ENCODE measurements at regions not wholly inside any gene's neighbourhood (a gene's known extent, or its start where the extent isn't known, plus 50 kb on each side); places are given as distances from the start of the nearest gene placed in this dataset.

- H3K36me3 ChIP-seq (ENCODE audit: low read depth, low read length) = no peaks in the 10 kb centered on the region
- intact Hi-C loops (cut with micrococcal nuclease) = no loop called here
- H3K4me3 ChIP-seq (ENCODE audit: low read length) = no peak overlapping the region
- ATAC-seq (no peak), DNase-seq (no peak)
- no TSS peak for BruUV-seq (replicated peaks)
- H3F3A ChIP-seq (ENCODE audit: low read length, unreplicated experiment) = no peaks in the 10 kb centered on the region
- H4K20me1 ChIP-seq (ENCODE audit: low read length) = no peaks in the 10 kb centered on the region
- no peak overlapping the region for H3K27ac ChIP-seq (ENCODE audit: low read length)
- no peak for TF ChIP-seq EZH2phosphoT487 (IDR thresholded peaks at IDR 0.05; ENCODE audit: borderline replicate concordance, low read length)
- TF ChIP-seq CTCF (conservative IDR thresholded peaks at IDR 0.05; ENCODE audit: low read depth, low read length) = no peak
- no peak for TF ChIP-seq EZH2 (IDR thresholded peaks at IDR 0.05; ENCODE audit: low read length, unreplicated experiment)
- H2AFZ ChIP-seq (ENCODE audit: low read length) = no peak overlapping the region
- ChIA-PET CTCF (interaction anchor here (0.6 kb wide), 2 partner anchors 187 to 1929 kb away, joined by 3 read pairs; no protein-coding TSS in a partner anchor), POLR2A (ENCODE audit: unreplicated experiment) (no interaction called here)
- H3K9me3 ChIP-seq (ENCODE audit: low read length) = no peaks in the 10 kb centered on the region
- no peaks in the 10 kb centered on the region for H3K9me2 ChIP-seq (replicated peaks; ENCODE audit: low read length)
- H3K4me1 ChIP-seq (ENCODE audit: insufficient read depth, low read length) = no peaks in the 10 kb centered on the region
- H3K4me2 ChIP-seq (ENCODE audit: low read length) = no peak overlapping the region
- no peaks in the 10 kb centered on the region for H3K79me2 ChIP-seq (ENCODE audit: low read length)
- peaks cover 6% of the 10 kb centered on the region; the same call in 1 of the 2 replicates for H3K27me3 ChIP-seq (ENCODE audit: low read length)
- no peak overlapping the region for H3K9ac ChIP-seq (ENCODE audit: low read length)
Observed at GRCh38 chr11:92881940-92882450, 87.5 kb upstream of the MTNR1B start.

GRCh38 chr11:92882828-92883611 is 86.4 kb upstream of the MTNR1B start:
- no peaks in the 10 kb centered on the region for H3F3A ChIP-seq (ENCODE audit: low read length, unreplicated experiment)
- no peaks in the 10 kb centered on the region for H3K4me1 ChIP-seq (ENCODE audit: insufficient read depth, low read length)
- H3K9ac ChIP-seq (ENCODE audit: low read length) = no peak overlapping the region
- CTCF ChIA-PET = interaction anchor here (0.6 kb wide), 1 partner anchor 1930 kb away, joined by 3 read pairs; no protein-coding TSS in a partner anchor
- H3K4me2 ChIP-seq (ENCODE audit: low read length) = no peak overlapping the region
- H3K9me3 ChIP-seq (ENCODE audit: low read length) = no peaks in the 10 kb centered on the region
- TF ChIP-seq EZH2 (IDR thresholded peaks at IDR 0.05; ENCODE audit: low read length, unreplicated experiment) = no peak
- TF ChIP-seq CTCF (conservative IDR thresholded peaks at IDR 0.05; ENCODE audit: low read depth, low read length) = no peak
- TF ChIP-seq EZH2phosphoT487 (IDR thresholded peaks at IDR 0.05; ENCODE audit: borderline replicate concordance, low read length) = no peak
- ATAC-seq (no peak), DNase-seq (no peak)
- H3K27me3 ChIP-seq (ENCODE audit: low read length) = peaks cover 6% of the 10 kb centered on the region; the same call in 1 of the 2 replicates
- no peaks in the 10 kb centered on the region for H3K79me2 ChIP-seq (ENCODE audit: low read length)
- no peak overlapping the region for H3K4me3 ChIP-seq (ENCODE audit: low read length)
- H3K27ac ChIP-seq (ENCODE audit: low read length) = no peak overlapping the region
- no peaks in the 10 kb centered on the region for H3K9me2 ChIP-seq (replicated peaks; ENCODE audit: low read length)
- no TSS peak for BruUV-seq (replicated peaks)
- H2AFZ ChIP-seq (ENCODE audit: low read length) = no peak overlapping the region
- POLR2A ChIA-PET (ENCODE audit: unreplicated experiment) = no interaction called here
- H3K36me3 ChIP-seq (ENCODE audit: low read depth, low read length) = no peaks in the 10 kb centered on the region
- intact Hi-C loops (cut with micrococcal nuclease) = no loop called here
- no peaks in the 10 kb centered on the region for H4K20me1 ChIP-seq (ENCODE audit: low read length)

- no peaks in the 10 kb centered on the region for H3K36me3 ChIP-seq (ENCODE audit: low read depth, low read length)
- DNase-seq (no peak), ATAC-seq (no peak)
- H3K4me2 ChIP-seq (ENCODE audit: low read length) = no peak overlapping the region
- H3K9me3 ChIP-seq (ENCODE audit: low read length) = no peaks in the 10 kb centered on the region
- no peak overlapping the region for H3K27ac ChIP-seq (ENCODE audit: low read length)
- peaks cover 2% of the 10 kb centered on the region; the same call in 1 of the 2 replicates for H3K27me3 ChIP-seq (ENCODE audit: low read length)
- H3K79me2 ChIP-seq (ENCODE audit: low read length) = no peaks in the 10 kb centered on the region
- TF ChIP-seq CTCF (conservative IDR thresholded peaks at IDR 0.05; ENCODE audit: low read depth, low read length) (no peak), EZH2 (IDR thresholded peaks at IDR 0.05; ENCODE audit: low read length, unreplicated experiment) (no peak), EZH2phosphoT487 (IDR thresholded peaks at IDR 0.05; ENCODE audit: borderline replicate concordance, low read length) (no peak)
- intact Hi-C loops (cut with micrococcal nuclease) = no loop called here
- no peak overlapping the region for H3K4me3 ChIP-seq (ENCODE audit: low read length)
- ChIA-PET CTCF (interaction anchor here (0.6 kb wide), 1 partner anchor 527 kb away, joined by 3 read pairs; no protein-coding TSS in a partner anchor), POLR2A (ENCODE audit: unreplicated experiment) (interaction anchor here (0.6 kb wide), 1 partner anchor 56 kb away, joined by 3 read pairs; no protein-coding TSS in a partner anchor)
- no peaks in the 10 kb centered on the region for H3F3A ChIP-seq (ENCODE audit: low read length, unreplicated experiment)
- no peaks in the 10 kb centered on the region for H4K20me1 ChIP-seq (ENCODE audit: low read length)
- H3K9ac ChIP-seq (ENCODE audit: low read length) = no peak overlapping the region
- BruUV-seq (replicated peaks) = no TSS peak
- H3K4me1 ChIP-seq (ENCODE audit: insufficient read depth, low read length) = no peaks in the 10 kb centered on the region
- H2AFZ ChIP-seq (ENCODE audit: low read length) = no peak overlapping the region
- no peaks in the 10 kb centered on the region for H3K9me2 ChIP-seq (replicated peaks; ENCODE audit: low read length)
Observed at GRCh38 chr11:92885600-92885999, 83.9 kb upstream of the MTNR1B start.
